ENCODE measurements at regions not wholly inside any gene's neighbourhood (a gene's known extent, or its start where the extent isn't known, plus 50 kb on each side); places are given as distances from the start of the nearest gene placed in this dataset.
A peak's percentile ranks its signal among the peaks of the same experiment; 100 is the strongest.

DNA sequence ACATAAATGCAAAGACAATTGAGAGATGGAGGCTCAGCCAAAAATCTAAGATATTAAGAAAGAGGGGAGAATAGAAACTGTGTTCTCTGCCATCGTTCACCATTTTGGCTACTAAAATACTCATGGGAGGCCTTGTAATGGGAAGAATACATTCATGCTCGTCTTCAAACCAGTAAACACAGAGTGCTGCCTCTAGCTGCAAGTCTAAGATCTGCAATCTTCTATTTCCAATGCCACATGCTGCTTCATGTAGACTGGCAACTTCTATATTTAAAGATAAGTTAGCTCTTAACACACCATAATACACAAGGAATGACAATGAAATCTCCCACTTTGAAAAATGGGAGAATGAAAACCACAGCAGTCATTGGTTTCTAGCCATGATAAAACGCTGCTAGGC is 387.3 kb downstream of the HS3ST3B1 start:
- TF ChIP-seq, protein P1, sequence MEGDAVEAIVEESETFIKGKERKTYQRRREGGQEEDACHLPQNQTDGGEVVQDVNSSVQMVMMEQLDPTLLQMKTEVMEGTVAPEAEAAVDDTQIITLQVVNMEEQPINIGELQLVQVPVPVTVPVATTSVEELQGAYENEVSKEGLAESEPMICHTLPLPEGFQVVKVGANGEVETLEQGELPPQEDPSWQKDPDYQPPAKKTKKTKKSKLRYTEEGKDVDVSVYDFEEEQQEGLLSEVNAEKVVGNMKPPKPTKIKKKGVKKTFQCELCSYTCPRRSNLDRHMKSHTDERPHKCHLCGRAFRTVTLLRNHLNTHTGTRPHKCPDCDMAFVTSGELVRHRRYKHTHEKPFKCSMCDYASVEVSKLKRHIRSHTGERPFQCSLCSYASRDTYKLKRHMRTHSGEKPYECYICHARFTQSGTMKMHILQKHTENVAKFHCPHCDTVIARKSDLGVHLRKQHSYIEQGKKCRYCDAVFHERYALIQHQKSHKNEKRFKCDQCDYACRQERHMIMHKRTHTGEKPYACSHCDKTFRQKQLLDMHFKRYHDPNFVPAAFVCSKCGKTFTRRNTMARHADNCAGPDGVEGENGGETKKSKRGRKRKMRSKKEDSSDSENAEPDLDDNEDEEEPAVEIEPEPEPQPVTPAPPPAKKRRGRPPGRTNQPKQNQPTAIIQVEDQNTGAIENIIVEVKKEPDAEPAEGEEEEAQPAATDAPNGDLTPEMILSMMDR (IDR thresholded peaks at IDR 0.05): peak in 1 of 6 experiments; percentile 11
- TF ChIP-seq POLR2A (IDR thresholded peaks at IDR 0.05): no peak

DNA sequence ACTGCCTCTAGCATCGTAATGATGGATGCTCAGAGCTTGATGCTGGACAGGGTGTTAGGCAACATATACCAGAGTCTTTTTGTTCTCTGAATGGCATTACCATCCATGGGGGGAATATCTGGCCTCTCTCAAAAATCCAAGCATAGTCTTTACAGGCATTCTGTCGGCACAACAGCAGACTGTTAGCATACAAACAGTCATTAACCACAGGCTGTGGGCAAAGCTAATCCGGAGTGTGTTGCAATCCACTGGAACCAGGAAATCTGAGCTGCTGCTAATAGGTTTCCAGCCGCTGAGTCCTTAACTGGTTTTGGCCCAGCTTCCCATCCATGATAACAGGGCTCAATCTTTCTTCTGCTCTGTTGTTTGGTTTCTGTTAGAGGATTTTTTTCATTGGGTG is 371.9 kb downstream of the HS3ST3B1 start:
- intact Hi-C loops (cut with DNase I): no loop called here
- H3K9me3 ChIP-seq: no peaks in the 10 kb centered on the region
- TF ChIP-seq, protein P1 (IDR thresholded peaks at IDR 0.05): no peak
- TF ChIP-seq POLR2A (IDR thresholded peaks at IDR 0.05): no peak
- no peak for DNase-seq
- H3K4me1 ChIP-seq: no peaks in the 10 kb centered on the region
- no peak overlapping the region for H3K27ac ChIP-seq
- H3K36me3 ChIP-seq: no peaks in the 10 kb centered on the region
- H3K27me3 ChIP-seq: no peaks in the 10 kb centered on the region
- no peak overlapping the region for H3K4me3 ChIP-seq
- WGBS, 2 donors: 28 to 45% methylated on average over 3 to 4 of the region's 4 CpGs

More for the DNA sequence above, 387.3 kb downstream of the HS3ST3B1 start:
- Histone ChIP-seq H3K36me3 (no peaks in the 10 kb centered on the region), H3K4me3 (no peak overlapping the region), H3K9me3 (no peaks in the 10 kb centered on the region), H3K27ac (no peak overlapping the region), H3K27me3 (no peaks in the 10 kb centered on the region), H3K4me1 (no peaks in the 10 kb centered on the region)
- DNase-seq: no peak
- WGBS, 2 donors: 71 to 77% methylated on average over 3 of the region's 3 CpGs
- intact Hi-C loops (cut with DNase I): no loop called here

DNA sequence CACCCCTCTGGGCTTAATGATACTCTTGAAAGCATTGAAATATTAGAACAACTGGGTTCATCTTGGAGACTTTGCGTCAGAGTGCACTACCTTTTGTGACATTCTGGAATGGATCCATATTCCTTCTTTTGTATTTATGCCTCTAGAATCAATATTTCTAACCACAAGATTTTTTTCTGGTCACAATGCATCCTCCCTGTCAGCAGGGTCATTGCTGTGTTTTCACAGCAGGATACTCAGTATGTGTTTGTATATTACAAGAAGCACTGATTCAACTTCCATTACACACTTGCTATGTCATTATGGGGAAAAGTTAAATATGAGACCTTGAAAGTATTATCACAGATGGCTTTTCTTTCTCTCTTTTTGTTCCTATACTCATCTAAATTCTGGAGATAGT is 370.0 kb downstream of the HS3ST3B1 start:
- Histone ChIP-seq H3K4me3 (no peak overlapping the region), H3K27me3 (no peaks in the 10 kb centered on the region), H3K36me3 (no peaks in the 10 kb centered on the region), H3K27ac (no peak overlapping the region), H3K9me3 (no peaks in the 10 kb centered on the region), H3K4me1 (no peaks in the 10 kb centered on the region)
- intact Hi-C loops (cut with DNase I): no loop called here
- DNase-seq: no peak
- TF ChIP-seq, protein P1 (IDR thresholded peaks at IDR 0.05): no peak
- TF ChIP-seq POLR2A (IDR thresholded peaks at IDR 0.05): no peak
- 92 to 100% methylated on average over 1 of the region's 1 CpG for WGBS, 2 donors

DNA sequence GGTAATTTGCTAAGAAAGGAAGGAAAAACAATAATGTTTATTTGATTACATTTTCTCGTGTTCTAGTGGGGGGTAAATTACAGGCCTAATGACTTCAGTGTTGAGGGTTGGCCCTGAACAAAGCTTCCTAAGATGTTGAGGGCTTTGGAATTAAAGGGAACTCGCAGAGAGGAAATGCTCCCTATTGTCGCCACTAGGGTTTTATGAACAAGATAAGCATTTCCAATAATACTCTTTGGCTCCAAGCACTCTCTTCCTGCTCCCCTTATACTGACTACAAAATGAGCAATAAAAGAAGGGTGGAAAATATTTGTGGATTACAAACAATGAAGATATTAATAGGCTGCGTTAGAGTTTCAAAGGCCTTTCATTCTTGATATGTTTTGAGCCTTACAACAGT is 363.6 kb downstream of the HS3ST3B1 start:
- TF ChIP-seq, protein P1 (IDR thresholded peaks at IDR 0.05): peak in 1 of 6 experiments; percentile 9
- no peak for TF ChIP-seq POLR2A (IDR thresholded peaks at IDR 0.05)
- Histone ChIP-seq H3K27me3 (no peaks in the 10 kb centered on the region), H3K9me3 (no peaks in the 10 kb centered on the region), H3K27ac (no peak overlapping the region), H3K36me3 (no peaks in the 10 kb centered on the region), H3K4me1 (no peaks in the 10 kb centered on the region), H3K4me3 (no peak overlapping the region)
- intact Hi-C loops (cut with DNase I): no loop called here
- WGBS, 2 donors: 18 to 70% methylated on average over 4 of the region's 4 CpGs
- DNase-seq: no peak

DNA sequence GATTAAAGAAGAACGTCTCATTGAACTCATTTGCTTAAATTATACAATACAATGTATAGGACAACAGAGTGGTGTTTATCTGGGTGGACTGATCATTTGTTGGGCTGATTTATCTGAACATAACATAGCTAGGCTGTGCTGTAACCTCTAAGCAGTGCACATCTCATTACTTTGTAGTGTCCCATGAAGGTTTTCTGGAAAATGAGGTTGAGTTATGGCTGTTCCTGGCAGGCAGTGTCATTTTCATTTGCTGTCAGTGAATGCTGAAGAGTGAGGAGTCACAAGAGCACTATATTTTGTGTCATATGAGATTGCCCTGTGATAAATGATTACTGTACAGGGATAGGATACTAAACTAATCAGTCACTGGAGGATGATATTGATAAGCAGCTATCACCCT is 340.2 kb downstream of the HS3ST3B1 start:
- TF ChIP-seq, protein P1 (IDR thresholded peaks at IDR 0.05): no peak
- no peak for TF ChIP-seq POLR2A (IDR thresholded peaks at IDR 0.05)
- WGBS, 2 donors: 71 to 80% methylated on average over 1 of the region's 1 CpG
- DNase-seq: no peak
- intact Hi-C loops (cut with DNase I): no loop called here
- Histone ChIP-seq H3K27me3 (no peaks in the 10 kb centered on the region), H3K4me3 (no peak overlapping the region), H3K27ac (no peak overlapping the region), H3K4me1 (no peaks in the 10 kb centered on the region), H3K9me3 (no peaks in the 10 kb centered on the region), H3K36me3 (no peaks in the 10 kb centered on the region)
